GM21717 (cell line): ENCODE measurements at regions not wholly inside any gene's neighbourhood (a gene's known extent, or its start where the extent isn't known, plus 50 kb on each side); places are given as distances from the start of the nearest gene placed in this dataset.
"Not testable (repeated sequence)": the region's sequence is repeated elsewhere in the genome, so short reads cannot be mapped to it uniquely, and the experiment has no call there.

Experiments used
- ATAC-seq: cut with Tn5 transposase; IDR thresholded peaks from one replicate; pipeline ENCODE4 v1.9.1; 2021; ENCODE audit warnings: mild to moderate bottlenecking, moderate library complexity; ENCODE audit not compliant: unreplicated experiment

GRCh38 chr9:64370344-64370743 is 914.7 kb downstream of the FOXD4L5 start:
- ATAC-seq, result not testable (repeated sequence)

GRCh38 chr9:64369644-64370043 is 915.4 kb downstream of the FOXD4L5 start:
- not testable (repeated sequence) for ATAC-seq

GRCh38 chr9:64369114-64369513 is 915.9 kb downstream of the FOXD4L5 start:
- ATAC-seq, result peak; percentile 98

GRCh38 chr9:64368644-64368942 is 916.4 kb downstream of the FOXD4L5 start:
- not testable (repeated sequence) for ATAC-seq

- not testable (repeated sequence) for ATAC-seq
Measured at GRCh38 chr9:64367826-64368643, 917.0 kb downstream of the FOXD4L5 start.
